GM10266 (cell line): ENCODE measurements at regions not wholly inside any gene's neighbourhood (a gene's known extent, or its start where the extent isn't known, plus 50 kb on each side); places are given as distances from the start of the nearest gene placed in this dataset.

Source experiments
- DNase-seq: peaks from one replicate; pipeline ENCODE4 v3.0.0; 2012; ENCODE audit errors: extremely low spot score
- CTCF ChIP-seq: IDR thresholded peaks from 2 replicates; pipeline ENCODE4 v1.5.1; 2012; ENCODE audit warnings: mild to moderate bottlenecking, low read depth; ENCODE audit not compliant: control insufficient read depth, insufficient read depth; ENCODE audit errors: missing control alignments

- DNase-seq, result no peak
- TF ChIP-seq CTCF, result no peak
These were observed 129.7 kb upstream of the MAP3K1 start for GRCh38 chr5:56685503-56686217.

DNA sequence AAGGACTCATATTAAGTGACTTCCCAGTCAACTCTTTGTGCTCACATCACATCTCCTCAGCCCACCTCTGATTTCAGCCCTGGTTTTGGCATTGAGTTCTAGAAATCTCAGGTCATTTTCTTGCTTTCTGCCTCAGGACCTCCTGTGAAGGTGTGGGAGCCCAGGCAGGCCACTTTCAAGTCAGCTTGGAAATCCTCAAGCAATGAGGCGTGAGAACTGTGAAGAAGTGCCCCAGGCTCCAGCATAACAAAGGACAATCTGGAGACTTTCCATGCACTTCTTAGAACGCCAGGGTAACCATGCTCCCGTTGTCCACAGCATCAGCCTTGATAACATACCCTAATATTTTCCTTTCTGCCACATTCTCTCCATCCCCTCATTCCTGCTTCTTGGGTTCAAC, 131.2 kb upstream of the MAP3K1 start:
- TF ChIP-seq CTCF, result no peak
- DNase-seq, result no peak

DNA sequence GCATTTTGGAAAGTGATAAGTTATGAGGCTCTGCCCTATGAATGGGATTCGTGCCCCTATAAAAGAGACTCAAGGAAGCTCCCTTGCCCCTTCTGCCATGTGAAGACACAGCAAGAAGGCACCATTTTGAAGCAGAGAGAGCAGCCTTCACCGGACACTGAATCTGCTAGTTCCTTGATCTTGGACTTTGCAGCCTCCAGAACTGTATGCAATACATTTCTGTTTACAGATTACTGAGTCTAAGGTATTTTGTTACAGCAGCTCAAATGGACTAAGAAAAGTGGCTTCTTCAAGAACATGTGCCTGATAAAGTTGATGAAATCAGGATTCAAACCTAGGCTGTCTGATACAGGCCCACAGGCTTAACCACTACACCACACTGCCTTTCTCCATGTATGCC, 131.6 kb upstream of the MAP3K1 start:
- DNase-seq, result no peak
- TF ChIP-seq CTCF, result no peak

- no peak for DNase-seq
- TF ChIP-seq CTCF, result no peak
These were observed 132.1 kb upstream of the MAP3K1 start for GRCh38 chr5:56683281-56683680.

DNA sequence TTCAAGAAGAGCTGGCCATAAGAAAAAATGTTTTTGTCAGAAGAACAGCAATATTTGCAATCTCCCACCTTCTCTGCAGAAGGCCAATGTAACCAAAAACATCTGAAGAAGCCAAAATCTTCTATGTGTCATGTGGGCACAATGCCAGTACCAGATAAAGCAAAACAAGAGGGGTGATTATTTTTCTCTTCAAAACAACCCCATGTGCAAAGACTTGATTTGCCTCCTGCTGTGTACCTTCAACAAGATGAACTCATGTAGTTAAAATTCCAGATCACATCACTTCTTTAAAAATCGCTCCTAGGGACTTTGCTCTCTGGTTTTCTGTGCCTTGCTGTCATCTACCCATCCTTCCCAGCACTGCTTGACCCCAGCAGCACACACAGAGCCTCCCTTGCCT, 134.0 kb upstream of the MAP3K1 start:
- TF ChIP-seq CTCF, result no peak
- no peak for DNase-seq

DNA sequence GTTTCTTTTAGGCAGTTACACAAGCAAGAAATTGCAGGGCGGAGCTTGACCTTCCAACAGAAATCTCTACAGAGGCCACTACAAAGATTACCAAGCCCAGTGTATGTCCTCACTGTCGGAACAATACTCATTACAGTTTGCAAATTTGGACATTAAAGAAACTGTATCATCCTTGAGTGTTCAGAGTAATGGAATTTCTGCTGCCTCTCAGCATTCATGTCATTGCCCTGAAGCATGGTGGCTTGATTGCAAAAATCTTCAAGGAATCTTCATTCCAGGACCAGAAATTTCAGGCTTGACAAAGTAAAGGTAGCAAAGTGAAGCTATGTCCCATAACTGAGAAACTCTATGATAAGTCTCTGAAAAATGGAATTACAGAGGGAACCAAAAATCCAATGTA, 134.6 kb upstream of the MAP3K1 start:
- no peak for TF ChIP-seq CTCF
- DNase-seq, result no peak

DNA sequence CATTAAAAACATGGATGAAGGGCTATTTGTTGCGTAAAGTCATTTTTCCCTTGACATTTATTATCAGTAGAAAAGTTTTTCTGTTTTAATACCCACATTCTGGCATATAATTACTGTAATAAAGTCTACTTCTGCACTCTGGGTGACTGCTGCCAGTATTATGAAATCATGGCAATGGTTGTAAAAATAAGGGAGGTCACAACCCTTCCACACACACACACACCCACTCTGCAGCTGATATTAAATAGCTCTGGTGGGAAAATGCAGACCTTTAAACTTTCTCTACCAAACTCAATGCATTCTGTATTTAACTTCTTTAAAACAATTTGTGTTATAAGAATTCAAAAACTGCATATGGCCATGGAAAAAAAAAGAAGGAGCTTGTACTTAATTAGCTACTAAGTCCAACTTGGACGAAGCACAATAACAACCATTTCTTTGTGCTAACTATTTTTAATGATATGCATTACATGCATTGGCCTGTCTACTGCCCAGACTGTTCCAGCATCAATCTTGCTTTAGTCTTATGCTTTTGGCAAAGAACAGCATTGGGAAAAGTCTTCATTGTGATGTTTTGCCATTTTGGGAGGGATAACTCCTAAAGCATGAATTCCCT, 137.6 kb upstream of the MAP3K1 start:
- DNase-seq, result no peak

More for the DNA sequence above, 137.6 kb upstream of the MAP3K1 start:
- TF ChIP-seq CTCF, result no peak
